GM12878 (cell line): ENCODE measurements at regions not wholly inside any gene's neighbourhood (a gene's known extent, or its start where the extent isn't known, plus 50 kb on each side); places are given as distances from the start of the nearest gene placed in this dataset.

Source experiments
- JUNB ChIP-seq: IDR thresholded peaks from 2 replicates; pipeline ENCODE4 v1.6.1; 2016; ENCODE audit warnings: antibody characterized with exemption, mild to moderate bottlenecking
- SRF ChIP-seq, 2 experiments: IDR thresholded peaks; 2 replicates each; pipeline ENCODE4 v1.6.1; 2011; ENCODE audit warnings: low read depth in 2 of 2, low read length in 2 of 2, mild to moderate bottlenecking in 1 of 2, moderate library complexity in 1 of 2

GRCh38 chr14:98999345-98999744 is 272.7 kb downstream of the BCL11B start:
- TF ChIP-seq JUNB (no peak), SRF (IDR thresholded peaks at IDR 0.05; ENCODE audit: low read depth in 2 of 2, low read length in 2 of 2) (no peak)
